SK-N-SH (cell line): ENCODE measurements at regions not wholly inside any gene's neighbourhood (a gene's known extent, or its start where the extent isn't known, plus 50 kb on each side); places are given as distances from the start of the nearest gene placed in this dataset.

Experiments used
- CTCF ChIA-PET: fragments of 300-600, 350-600 bp; formaldehyde crosslinking; extraction: SDS; loops from one replicate; lab custom pipeline; 2021; lab: Yijun Ruan, JAX
- POLR2A ChIA-PET: fragments of 350-600 bp; sonication (Branson Sonifier 250); formaldehyde crosslinking; extraction: SDS; loops from one replicate; lab custom pipeline; 2020; ENCODE audit warnings: antibody characterized with exemption, inconsistent platforms; lab: Yijun Ruan, JAX
- DNase-seq: peaks from one replicate; pipeline ENCODE4 v3.0.0; 2012
- H2AFZ ChIP-seq: fragments of 200-600 bp; sonication (generic); 2 replicates; pipeline ENCODE4 v1.8.1; 2016; ENCODE audit warnings: antibody characterized with exemption, mild to moderate bottlenecking, low read depth
- H3F3A ChIP-seq: fragments of 200-600 bp; sonication (generic); replicated peaks from 2 replicates; pipeline ENCODE3; 2016; ENCODE audit warnings: antibody characterized with exemption, mild to moderate bottlenecking; ENCODE audit not compliant: insufficient read depth
- H3K27ac ChIP-seq, 2 experiments: fragments of 200-500 bp in 1 of 2; fragments of 200-600 bp in 1 of 2; sonication (Bioruptor generic) in 1 of 2; sonication (generic), shearing (Covaris generic) in 1 of 2; 2 replicates each; pipeline versions ENCODE4 v1.5.1 to v1.6.1; 2014 to 2016; ENCODE audit warnings: low read depth in 2 of 2, inconsistent platforms in 1 of 2, low read length in 1 of 2, mild to moderate bottlenecking in 1 of 2, mixed read lengths in 1 of 2
- H3K27me3 ChIP-seq: fragments of 200-600 bp; sonication (generic), shearing (Covaris generic); 2 replicates; pipeline ENCODE4 v1.6.1; 2016; ENCODE audit warnings: mixed run types; ENCODE audit not compliant: insufficient read depth
- H3K36me3 ChIP-seq, 2 experiments: fragments of 200-500 bp in 1 of 2; fragments of 200-600 bp in 1 of 2; sonication (Bioruptor generic) in 1 of 2; sonication (generic) in 1 of 2; replicated peaks in 1 of 2; 2 replicates each; pipeline versions ENCODE3 to v1.5.1; 2014 to 2016; ENCODE audit warnings: low read length in 1 of 2, mild to moderate bottlenecking in 1 of 2; ENCODE audit not compliant: insufficient read depth in 2 of 2, control insufficient read depth in 1 of 2
- H3K4me1 ChIP-seq, 2 experiments: fragments of 200-500 bp in 1 of 2; fragments of 200-600 bp in 1 of 2; sonication (Bioruptor generic) in 1 of 2; sonication (generic), shearing (Covaris generic) in 1 of 2; 2 replicates each; pipeline versions ENCODE4 v1.5.1 to v1.6.1; 2014 to 2016; ENCODE audit warnings: low read depth in 1 of 2, low read length in 1 of 2, mixed run types in 1 of 2; ENCODE audit not compliant: insufficient read depth in 2 of 2, control insufficient read depth in 1 of 2
- H3K4me2 ChIP-seq: fragments of 200-600 bp; sonication (generic), shearing (Covaris generic); 2 replicates; pipeline ENCODE4 v1.6.1; 2017; ENCODE audit warnings: mixed run types
- H3K4me3 ChIP-seq, 2 experiments: fragments of 200-500 bp in 1 of 2; fragments of 200-600 bp in 1 of 2; sonication (Bioruptor generic) in 1 of 2; sonication (generic), shearing (Covaris generic) in 1 of 2; 2 replicates each; pipeline versions ENCODE4 v1.5.1 to v1.8.1; 2014 to 2016; ENCODE audit warnings: low read depth in 2 of 2, inconsistent platforms in 1 of 2, low read length in 1 of 2, mild to moderate bottlenecking in 1 of 2, mixed read lengths in 1 of 2, moderate library complexity in 1 of 2
- H3K79me2 ChIP-seq: fragments of 200-600 bp; sonication (generic); 2 replicates; pipeline ENCODE4 v1.8.1; 2017; ENCODE audit warnings: mild to moderate bottlenecking; ENCODE audit not compliant: insufficient read depth
- H3K9ac ChIP-seq: fragments of 200-600 bp; sonication (generic); 2 replicates; pipeline ENCODE4 v1.6.1; 2017; ENCODE audit warnings: mixed run types
- H3K9me2 ChIP-seq: fragments of 200-600 bp; sonication (generic); 2 replicates; pipeline ENCODE4 v1.6.1; 2017; ENCODE audit warnings: mixed run types
- H3K9me3 ChIP-seq: fragments of 200-600 bp; sonication (generic); 2 replicates; pipeline ENCODE4 v1.6.1; 2017; ENCODE audit warnings: mixed run types, mild to moderate bottlenecking, moderate library complexity
- H4K20me1 ChIP-seq: fragments of 200-600 bp; sonication (generic); 2 replicates; pipeline ENCODE4 v1.6.1; 2017; ENCODE audit warnings: mild to moderate bottlenecking, mixed run types; ENCODE audit not compliant: insufficient read depth
- CHD2 ChIP-seq: fragments of 150-350 bp; IDR thresholded peaks from 2 replicates; pipeline ENCODE4 v1.6.1; 2018; ENCODE audit warnings: low read length; ENCODE audit not compliant: partially characterized antibody
- EZH2phosphoT487 ChIP-seq: fragments of 200-600 bp; sonication (generic); IDR thresholded peaks from 2 replicates; pipeline ENCODE4 v1.6.1; 2017; ENCODE audit warnings: low read depth, mixed run types, mild to moderate bottlenecking, antibody characterized with exemption, moderate library complexity, borderline replicate concordance
- FOSL2 ChIP-seq: IDR thresholded peaks from 2 replicates; pipeline ENCODE4 v1.4.0; 2012; ENCODE audit warnings: low read depth, mild to moderate bottlenecking, moderate library complexity, borderline replicate concordance
- FOXM1 ChIP-seq: IDR thresholded peaks from 2 replicates; pipeline ENCODE4 v1.4.0; 2012; ENCODE audit warnings: low read depth, mild to moderate bottlenecking
- JUND ChIP-seq: IDR thresholded peaks from 2 replicates; pipeline ENCODE4 v1.4.0; 2012
- NFIC ChIP-seq: IDR thresholded peaks from 2 replicates; pipeline ENCODE4 v1.4.0; 2012; ENCODE audit warnings: borderline replicate concordance
- NRF1 ChIP-seq: IDR thresholded peaks from 2 replicates; pipeline ENCODE4 v1.6.1; 2012; ENCODE audit warnings: low read depth, mild to moderate bottlenecking, low read length
- POLR2AphosphoS5 ChIP-seq: IDR thresholded peaks from 2 replicates; pipeline ENCODE4 v1.6.1; 2012; ENCODE audit warnings: low read depth, low read length
- RCOR1 ChIP-seq: fragments of 150-350 bp; IDR thresholded peaks from 2 replicates; pipeline ENCODE4 v1.6.1; 2017; ENCODE audit warnings: antibody characterized with exemption, low read length
- RFX5 ChIP-seq: IDR thresholded peaks from 2 replicates; pipeline ENCODE4 v1.6.1; 2012; ENCODE audit warnings: mild to moderate bottlenecking, improper control_type of control experiment, low read length
- RXRA ChIP-seq: IDR thresholded peaks from 2 replicates; pipeline ENCODE4 v1.4.0; 2012; ENCODE audit warnings: low read depth, mild to moderate bottlenecking, borderline replicate concordance
- SMC3 ChIP-seq: IDR thresholded peaks from 2 replicates; pipeline ENCODE4 v1.6.1; 2012; ENCODE audit warnings: low read depth, low read length, improper control_type of control experiment
- TEAD4 ChIP-seq: IDR thresholded peaks from 2 replicates; pipeline ENCODE4 v1.4.0; 2012; ENCODE audit warnings: mild to moderate bottlenecking, borderline replicate concordance; ENCODE audit not compliant: insufficient read depth
- YY1 ChIP-seq: IDR thresholded peaks from 2 replicates; pipeline ENCODE4 v1.4.0; 2012; ENCODE audit warnings: low read depth, mild to moderate bottlenecking
- WGBS: methylation state at CpG from one replicate; pipeline ENCODE4 v1.1.6; 2017; ENCODE audit warnings: low lambda C conversion rate; 5-methylcytosine and 5-hydroxymethylcytosine counted together
- TF ChIP-seq, protein P1 (sequence below): IDR thresholded peaks from 2 replicates; pipeline ENCODE4 v1.4.0; 2012; ENCODE audit warnings: low read depth, borderline replicate concordance
- TF ChIP-seq, protein P2 (sequence below): IDR thresholded peaks from 2 replicates; pipeline ENCODE4; 2012
- TF ChIP-seq, protein P3 (sequence below): IDR thresholded peaks from 2 replicates; pipeline ENCODE4 v1.6.1; 2012; ENCODE audit warnings: mild to moderate bottlenecking, low read depth, low read length, moderate library complexity
- TF ChIP-seq, protein P4 (sequence below): fragments of 150-350 bp; IDR thresholded peaks from 2 replicates; pipeline ENCODE4 v1.6.1; 2017; ENCODE audit warnings: antibody characterized with exemption, low read length, low read depth, borderline replicate concordance

DNA sequence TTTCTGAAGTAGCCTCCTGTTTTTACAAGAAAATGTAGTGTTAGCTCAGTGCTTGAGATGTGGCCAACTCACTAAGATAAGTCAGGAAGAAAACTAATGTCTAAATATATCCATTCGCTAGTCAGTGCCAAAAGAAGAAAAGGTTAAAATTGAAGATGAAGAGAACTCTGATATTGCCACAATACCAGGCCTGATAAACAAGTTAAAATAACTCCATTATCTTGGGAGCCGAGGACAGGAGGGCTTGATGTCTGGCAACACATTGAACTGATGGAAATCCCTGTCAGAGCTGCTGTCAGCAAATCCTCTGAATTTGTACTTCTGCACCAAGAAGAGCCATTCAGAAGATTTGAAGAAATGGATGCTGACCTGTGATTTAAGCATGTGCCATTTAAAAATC is 103.4 kb downstream of the LRRC70 start:
- Histone ChIP-seq H3K9me2 (no peaks in the 10 kb centered on the region), H3K9me3 (no peaks in the 10 kb centered on the region)
- POLR2A ChIA-PET = no interaction called here

More for the DNA sequence above, 103.4 kb downstream of the LRRC70 start:
- Histone ChIP-seq H2AFZ (no peak overlapping the region), H3K36me3 (no peaks in the 10 kb centered on the region), H3K4me1 (no peaks in the 10 kb centered on the region), H3K79me2 (no peaks in the 10 kb centered on the region), H3F3A (no peaks in the 10 kb centered on the region)
- DNase-seq = no peak
- WGBS = 38% methylated on average over 2 of the region's 2 CpGs
- TF ChIP-seq, protein P1, sequence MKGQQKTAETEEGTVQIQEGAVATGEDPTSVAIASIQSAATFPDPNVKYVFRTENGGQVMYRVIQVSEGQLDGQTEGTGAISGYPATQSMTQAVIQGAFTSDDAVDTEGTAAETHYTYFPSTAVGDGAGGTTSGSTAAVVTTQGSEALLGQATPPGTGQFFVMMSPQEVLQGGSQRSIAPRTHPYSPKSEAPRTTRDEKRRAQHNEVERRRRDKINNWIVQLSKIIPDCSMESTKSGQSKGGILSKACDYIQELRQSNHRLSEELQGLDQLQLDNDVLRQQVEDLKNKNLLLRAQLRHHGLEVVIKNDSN = no peak
- TF ChIP-seq, protein P2, sequence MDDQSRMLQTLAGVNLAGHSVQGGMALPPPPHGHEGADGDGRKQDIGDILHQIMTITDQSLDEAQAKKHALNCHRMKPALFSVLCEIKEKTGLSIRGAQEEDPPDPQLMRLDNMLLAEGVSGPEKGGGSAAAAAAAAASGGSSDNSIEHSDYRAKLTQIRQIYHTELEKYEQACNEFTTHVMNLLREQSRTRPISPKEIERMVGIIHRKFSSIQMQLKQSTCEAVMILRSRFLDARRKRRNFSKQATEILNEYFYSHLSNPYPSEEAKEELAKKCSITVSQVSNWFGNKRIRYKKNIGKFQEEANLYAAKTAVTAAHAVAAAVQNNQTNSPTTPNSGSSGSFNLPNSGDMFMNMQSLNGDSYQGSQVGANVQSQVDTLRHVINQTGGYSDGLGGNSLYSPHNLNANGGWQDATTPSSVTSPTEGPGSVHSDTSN = no peak
- TF ChIP-seq POLR2AphosphoS5 (no peak), RCOR1 (no peak), EZH2phosphoT487 (no peak), RXRA (no peak), FOXM1 (no peak), SMC3 (no peak), NRF1 (no peak), FOSL2 (no peak), CHD2 (no peak), TEAD4 (no peak), NFIC (no peak), RFX5 (no peak), YY1 (no peak), JUND (no peak)
- TF ChIP-seq, protein P3, sequence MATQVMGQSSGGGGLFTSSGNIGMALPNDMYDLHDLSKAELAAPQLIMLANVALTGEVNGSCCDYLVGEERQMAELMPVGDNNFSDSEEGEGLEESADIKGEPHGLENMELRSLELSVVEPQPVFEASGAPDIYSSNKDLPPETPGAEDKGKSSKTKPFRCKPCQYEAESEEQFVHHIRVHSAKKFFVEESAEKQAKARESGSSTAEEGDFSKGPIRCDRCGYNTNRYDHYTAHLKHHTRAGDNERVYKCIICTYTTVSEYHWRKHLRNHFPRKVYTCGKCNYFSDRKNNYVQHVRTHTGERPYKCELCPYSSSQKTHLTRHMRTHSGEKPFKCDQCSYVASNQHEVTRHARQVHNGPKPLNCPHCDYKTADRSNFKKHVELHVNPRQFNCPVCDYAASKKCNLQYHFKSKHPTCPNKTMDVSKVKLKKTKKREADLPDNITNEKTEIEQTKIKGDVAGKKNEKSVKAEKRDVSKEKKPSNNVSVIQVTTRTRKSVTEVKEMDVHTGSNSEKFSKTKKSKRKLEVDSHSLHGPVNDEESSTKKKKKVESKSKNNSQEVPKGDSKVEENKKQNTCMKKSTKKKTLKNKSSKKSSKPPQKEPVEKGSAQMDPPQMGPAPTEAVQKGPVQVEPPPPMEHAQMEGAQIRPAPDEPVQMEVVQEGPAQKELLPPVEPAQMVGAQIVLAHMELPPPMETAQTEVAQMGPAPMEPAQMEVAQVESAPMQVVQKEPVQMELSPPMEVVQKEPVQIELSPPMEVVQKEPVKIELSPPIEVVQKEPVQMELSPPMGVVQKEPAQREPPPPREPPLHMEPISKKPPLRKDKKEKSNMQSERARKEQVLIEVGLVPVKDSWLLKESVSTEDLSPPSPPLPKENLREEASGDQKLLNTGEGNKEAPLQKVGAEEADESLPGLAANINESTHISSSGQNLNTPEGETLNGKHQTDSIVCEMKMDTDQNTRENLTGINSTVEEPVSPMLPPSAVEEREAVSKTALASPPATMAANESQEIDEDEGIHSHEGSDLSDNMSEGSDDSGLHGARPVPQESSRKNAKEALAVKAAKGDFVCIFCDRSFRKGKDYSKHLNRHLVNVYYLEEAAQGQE = no peak
- TF ChIP-seq, protein P4, sequence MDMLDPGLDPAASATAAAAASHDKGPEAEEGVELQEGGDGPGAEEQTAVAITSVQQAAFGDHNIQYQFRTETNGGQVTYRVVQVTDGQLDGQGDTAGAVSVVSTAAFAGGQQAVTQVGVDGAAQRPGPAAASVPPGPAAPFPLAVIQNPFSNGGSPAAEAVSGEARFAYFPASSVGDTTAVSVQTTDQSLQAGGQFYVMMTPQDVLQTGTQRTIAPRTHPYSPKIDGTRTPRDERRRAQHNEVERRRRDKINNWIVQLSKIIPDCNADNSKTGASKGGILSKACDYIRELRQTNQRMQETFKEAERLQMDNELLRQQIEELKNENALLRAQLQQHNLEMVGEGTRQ = no peak
- TF ChIP-seq, all 33 proteins: peak for 0
- Histone ChIP-seq H3K9ac (no peak overlapping the region), H3K27ac (no peak overlapping the region), H3K4me2 (no peak overlapping the region), H4K20me1 (no peaks in the 10 kb centered on the region), H3K4me3 (no peak overlapping the region), H3K27me3 (no peaks in the 10 kb centered on the region)
- CTCF ChIA-PET = no interaction called here
